RCC 7860 (cell line): ENCODE measurements at regions not wholly inside any gene's neighbourhood (a gene's known extent, or its start where the extent isn't known, plus 50 kb on each side); places are given as distances from the start of the nearest gene placed in this dataset.
"Not testable (repeated sequence)": the region's sequence is repeated elsewhere in the genome, so short reads cannot be mapped to it uniquely, and the experiment has no call there.

Experiments
- DNase-seq: peaks from one replicate; pipeline ENCODE4 v3.0.0-alpha.2; 2015; ENCODE audit warnings: low spot score
- FAIRE-seq: peaks from 2 replicates; lab custom pipeline; 2012; peaks lifted over from hg19 to GRCh38; lab: Jason Lieb, UNC

- no peak for DNase-seq
- no peak for FAIRE-seq
These were observed 53.1 kb upstream of the STK39 start for GRCh38 chr2:168300460-168300859.

- DNase-seq = no peak
- no peak for FAIRE-seq
These were observed 56.8 kb upstream of the STK39 start for GRCh38 chr2:168304024-168304681.

GRCh38 chr2:168307379-168307778 is 60.0 kb upstream of the STK39 start:
- DNase-seq (no peak), FAIRE-seq (no peak)

- DNase-seq = no peak
These were observed 63.2 kb upstream of the STK39 start for GRCh38 chr2:168310580-168310979.

GRCh38 chr2:168311261-168311910 is 64.0 kb upstream of the STK39 start:
- no peak for DNase-seq
- no peak for FAIRE-seq

More at GRCh38 chr2:168310580-168310979, 63.2 kb upstream of the STK39 start:
- FAIRE-seq = no peak

- no peak for FAIRE-seq
- DNase-seq = no peak
These were observed 64.8 kb upstream of the STK39 start for GRCh38 chr2:168312036-168312822.

- FAIRE-seq (no peak), DNase-seq (no peak)
These were observed 66.8 kb upstream of the STK39 start for GRCh38 chr2:168314236-168314635.

GRCh38 chr2:168315331-168316072 is 68.1 kb upstream of the STK39 start:
- DNase-seq (no peak), FAIRE-seq (no peak)

GRCh38 chr2:168316073-168316440 is 68.7 kb upstream of the STK39 start:
- DNase-seq (no peak), FAIRE-seq (no peak)

GRCh38 chr2:168317282-168317681 is 69.9 kb upstream of the STK39 start:
- no peak for FAIRE-seq
- DNase-seq = no peak

GRCh38 chr2:168320267-168320666 is 72.9 kb upstream of the STK39 start:
- FAIRE-seq = no peak
- no peak for DNase-seq

- DNase-seq (no peak), FAIRE-seq (no peak)
These were observed 75.1 kb upstream of the STK39 start for GRCh38 chr2:168322325-168323007.

GRCh38 chr2:168323529-168324021 is 76.2 kb upstream of the STK39 start:
- DNase-seq = no peak
- FAIRE-seq = no peak

GRCh38 chr2:168326572-168326971 is 79.2 kb upstream of the STK39 start:
- DNase-seq (no peak), FAIRE-seq (no peak)

- DNase-seq = no peak
- no peak for FAIRE-seq
These were observed 79.9 kb upstream of the STK39 start for GRCh38 chr2:168327328-168327727.

- FAIRE-seq (no peak), DNase-seq (no peak)
These were observed 81.0 kb upstream of the STK39 start for GRCh38 chr2:168328421-168328820.

- FAIRE-seq = no peak
- no peak for DNase-seq
These were observed 83.4 kb upstream of the STK39 start for GRCh38 chr2:168330624-168331423.

- DNase-seq, FAIRE-seq: not testable (repeated sequence)
These were observed 87.9 kb upstream of the STK39 start for GRCh38 chr2:168335254-168335653.

- FAIRE-seq = no peak
- peak; percentile 24 for DNase-seq
These were observed 89.5 kb upstream of the STK39 start for GRCh38 chr2:168336786-168337388.
